HCT116 (cell line): ENCODE measurements at regions not wholly inside any gene's neighbourhood (a gene's known extent, or its start where the extent isn't known, plus 50 kb on each side); places are given as distances from the start of the nearest gene placed in this dataset.

Experiments
- ATAC-seq: fragments of 200-7000 bp; cut with Tn5 transposase; 2 replicates; pipeline ENCODE4 v1.9.1; 2020; ENCODE audit warnings: mild to moderate bottlenecking, moderate library complexity
- BruUV-seq: library from RNA; stranded (reverse); fragments of 400-500 nt; replicated peaks from 2 replicates; lab custom pipeline; 2021; lab: Mats Ljungman, UMichigan
- CTCF ChIA-PET: fragments of 300-600 bp; sonication (Branson Sonifier 250); formaldehyde crosslinking; loops from one replicate; lab custom pipeline; 2021; ENCODE audit warnings: antibody characterized with exemption; lab: Charles Lee
- POLR2A ChIA-PET: fragments of 300-600, 350-600 bp; sonication (Branson Sonifier 250); formaldehyde crosslinking; loops from one replicate; lab custom pipeline; 2021; ENCODE audit warnings: antibody characterized with exemption; lab: Charles Lee
- RAD21 ChIA-PET, 2 experiments: fragments of 300-600 bp; sonication (Branson Sonifier 250); formaldehyde crosslinking; loops; one replicate each; lab custom pipeline; 2023; ENCODE audit warnings: low total read pairs in 2 of 2; ENCODE audit not compliant: uncharacterized antibody in 2 of 2, unreplicated experiment in 2 of 2, low non-redundant PET in 1 of 2; lab: Charles Lee
- DNase-seq: peaks from one replicate; pipeline ENCODE4 v3.0.0-alpha.2; 2010; ENCODE audit warnings: low read depth, low spot score
- H2AFZ ChIP-seq: fragments of 200-600 bp; shearing (Covaris generic), sonication (generic); 2 replicates; pipeline ENCODE4 v1.6.1; 2017; ENCODE audit warnings: low read depth, mixed run types, mixed read lengths, antibody characterized with exemption, low read length; ENCODE audit not compliant: poor library complexity, severe bottlenecking
- H3K27ac ChIP-seq: 2 replicates; pipeline ENCODE4 v1.5.1; 2012; ENCODE audit warnings: low read depth, low read length
- H3K27me3 ChIP-seq: fragments of 200-600 bp; sonication (generic); 2 replicates; pipeline ENCODE4 v1.6.1; 2016; ENCODE audit warnings: mixed run types, low read length, mixed read lengths; ENCODE audit not compliant: insufficient read depth
- H3K36me3 ChIP-seq, 2 experiments: fragments of 200-500 bp in 1 of 2; fragments of 200-600 bp in 1 of 2; sonication (Bioruptor generic) in 1 of 2; sonication (generic) in 1 of 2; 2 replicates each; pipeline versions ENCODE4 v1.5.1 to v1.6.1; 2014 to 2016; ENCODE audit warnings: low read length in 2 of 2, inconsistent platforms in 1 of 2, mixed read lengths in 1 of 2, mixed run types in 1 of 2; ENCODE audit not compliant: insufficient read depth in 2 of 2, control insufficient read depth in 1 of 2
- H3K4me1 ChIP-seq, 2 experiments: fragments of 200-600 bp in 1 of 2; sonication (generic) in 1 of 2; 2 replicates each; pipeline versions ENCODE4 v1.5.1 to v1.6.1; 2012 to 2017; ENCODE audit warnings: low read length in 2 of 2, inconsistent platforms in 1 of 2, mild to moderate bottlenecking in 1 of 2, mixed read lengths in 1 of 2, mixed run types in 1 of 2, moderate library complexity in 1 of 2; ENCODE audit not compliant: insufficient read depth in 2 of 2, control insufficient read depth in 1 of 2
- H3K4me2 ChIP-seq: fragments of 200-600 bp; sonication (generic); 2 replicates; pipeline ENCODE4 v1.6.1; 2017; ENCODE audit warnings: mixed run types, low read length, mixed read lengths
- H3K4me3 ChIP-seq, 2 experiments: fragments of 200-600 bp in 1 of 2; sonication (generic) in 1 of 2; replicated peaks in 1 of 2; 2 replicates each; pipeline ENCODE4 v1.5.1; 2011 to 2016; ENCODE audit warnings: low read length in 2 of 2, control low read depth in 1 of 2, low read depth in 1 of 2, mild to moderate bottlenecking in 1 of 2, mixed read lengths in 1 of 2, mixed run types in 1 of 2
- H3K79me2 ChIP-seq: fragments of 200-600 bp; sonication (generic); 2 replicates; pipeline ENCODE4 v1.6.1; 2017; ENCODE audit warnings: mild to moderate bottlenecking, mixed run types, low read length, moderate library complexity, mixed read lengths; ENCODE audit not compliant: insufficient read depth
- H3K9ac ChIP-seq: fragments of 200-600 bp; sonication (generic); 2 replicates; pipeline ENCODE4 v1.6.1; 2016; ENCODE audit warnings: low read length, mixed read lengths
- H3K9me2 ChIP-seq: fragments of 200-600 bp; sonication (generic), shearing (Covaris generic); 2 replicates; pipeline ENCODE4 v1.6.1; 2017; ENCODE audit warnings: mixed run types, mild to moderate bottlenecking, moderate library complexity; ENCODE audit not compliant: insufficient read depth
- H3K9me3 ChIP-seq, 2 experiments: fragments of 200-500 bp in 1 of 2; fragments of 200-600 bp in 1 of 2; sonication (Bioruptor generic) in 1 of 2; sonication (generic) in 1 of 2; 2 replicates each; pipeline ENCODE4 v1.6.1; 2014 to 2017; ENCODE audit warnings: low read length in 2 of 2, mixed read lengths in 2 of 2, inconsistent platforms in 1 of 2, low read depth in 1 of 2, mild to moderate bottlenecking in 1 of 2, mixed run types in 1 of 2, moderate library complexity in 1 of 2; ENCODE audit not compliant: control insufficient read depth in 1 of 2, insufficient read depth in 1 of 2
- H4K20me1 ChIP-seq: fragments of 200-600 bp; sonication (generic), shearing (Covaris generic); 2 replicates; pipeline ENCODE4 v1.6.1; 2017; ENCODE audit warnings: mixed run types, mild to moderate bottlenecking, moderate library complexity; ENCODE audit not compliant: insufficient read depth
- ATF3 ChIP-seq: IDR thresholded peaks from 2 replicates; pipeline ENCODE4 v1.6.1; 2012
- CBX3 ChIP-seq: IDR thresholded peaks from 2 replicates; pipeline ENCODE4 v1.6.1; 2012; ENCODE audit warnings: low read depth
- CEBPB ChIP-seq: IDR thresholded peaks from 2 replicates; pipeline ENCODE4 v1.6.1; 2012; ENCODE audit warnings: low read depth
- CTCF ChIP-seq, 3 experiments: fragments of 200-600 bp in 1 of 3; sonication (generic) in 1 of 3; IDR thresholded peaks in 2 of 3; conservative IDR thresholded peaks in 1 of 3; 2 replicates each; pipeline ENCODE4 v1.5.1; 2012 to 2017; ENCODE audit warnings: low read depth in 2 of 3, low read length in 2 of 3, antibody characterized with exemption in 1 of 3, borderline replicate concordance in 1 of 3, control low read depth in 1 of 3, mild to moderate bottlenecking in 1 of 3, mixed read lengths in 1 of 3, mixed run types in 1 of 3, moderate library complexity in 1 of 3; ENCODE audit not compliant: insufficient read depth in 1 of 3
- EGR1 ChIP-seq: IDR thresholded peaks from 2 replicates; pipeline ENCODE4 v1.6.1; 2012; ENCODE audit warnings: low read depth
- EZH2 ChIP-seq: fragments of 200-600 bp; sonication (generic); IDR thresholded peaks from 2 replicates; pipeline ENCODE4 v1.6.1; 2017; ENCODE audit warnings: antibody characterized with exemption, mixed run types
- EZH2phosphoT487 ChIP-seq: fragments of 200-600 bp; IDR thresholded peaks from 2 replicates; pipeline ENCODE4 v1.6.1; 2018; ENCODE audit warnings: antibody characterized with exemption, borderline replicate concordance
- FOSL1 ChIP-seq: IDR thresholded peaks from 2 replicates; pipeline ENCODE4 v1.6.1; 2012; ENCODE audit warnings: low read depth
- JUND ChIP-seq: IDR thresholded peaks from 2 replicates; pipeline ENCODE4 v1.6.1; 2012
- MAX ChIP-seq: IDR thresholded peaks from 2 replicates; pipeline ENCODE4 v1.6.1; 2012
- POLR2A ChIP-seq: IDR thresholded peaks from 2 replicates; pipeline ENCODE4 v1.7.0; 2011; ENCODE audit warnings: borderline replicate concordance; ENCODE audit not compliant: insufficient read depth, insufficient read length; ENCODE audit errors: extremely low read depth
- POLR2AphosphoS5 ChIP-seq: IDR thresholded peaks from 2 replicates; pipeline ENCODE4 v1.6.1; 2011; ENCODE audit warnings: mild to moderate bottlenecking, low read depth, low read length, moderate library complexity
- RAD21 ChIP-seq: IDR thresholded peaks from 2 replicates; pipeline ENCODE4 v1.6.1; 2012; ENCODE audit warnings: low read depth, mild to moderate bottlenecking
- REST ChIP-seq: IDR thresholded peaks from 2 replicates; pipeline ENCODE4 v1.6.1; 2012; ENCODE audit warnings: low read depth
- SIN3A ChIP-seq: IDR thresholded peaks from 2 replicates; pipeline ENCODE4 v1.6.1; 2012; ENCODE audit warnings: low read depth
- SRF ChIP-seq: IDR thresholded peaks from 2 replicates; pipeline ENCODE4 v1.6.1; 2012; ENCODE audit warnings: low read depth
- TCF7L2 ChIP-seq: IDR thresholded peaks from 2 replicates; pipeline ENCODE4 v1.7.0; 2011; ENCODE audit warnings: borderline replicate concordance, inconsistent platforms; ENCODE audit not compliant: insufficient read depth, insufficient read length; ENCODE audit errors: extremely low read depth
- YY1 ChIP-seq: IDR thresholded peaks from 2 replicates; pipeline ENCODE4 v1.6.1; 2011; ENCODE audit warnings: low read length, low read depth, moderate library complexity, mild to moderate bottlenecking; ENCODE audit not compliant: insufficient replicate concordance; ENCODE audit errors: extremely low read depth
- ZBTB33 ChIP-seq: IDR thresholded peaks from 2 replicates; pipeline ENCODE4 v1.6.1; 2011; ENCODE audit warnings: mild to moderate bottlenecking, low read length, moderate library complexity; ENCODE audit not compliant: insufficient replicate concordance; ENCODE audit errors: extremely low read depth
- ZFX ChIP-seq: fragments of 450-650 bp; IDR thresholded peaks from 2 replicates; pipeline ENCODE4 v1.6.1; 2017
- intact Hi-C: fragments of 100-400 bp; cut with micrococcal nuclease; formaldehyde crosslinking; loops from 2 replicates; pipeline ENCODE4 v1.10.0; 2022

- H3K4me1 ChIP-seq, result no peaks in the 10 kb centered on the region
- no peak overlapping the region for H2AFZ ChIP-seq
- intact Hi-C loops, result no loop called here
- ChIA-PET POLR2A (no interaction called here), RAD21 (no interaction called here), CTCF (no interaction called here)
- H3K27ac ChIP-seq, result no peak overlapping the region
- H3K4me2 ChIP-seq, result no peak overlapping the region
- DNase-seq (no peak), ATAC-seq (no peak)
- no peaks in the 10 kb centered on the region for H3K36me3 ChIP-seq
- H3K9me2 ChIP-seq, result no peaks in the 10 kb centered on the region
- no peaks in the 10 kb centered on the region for H4K20me1 ChIP-seq
- no peaks in the 10 kb centered on the region for H3K27me3 ChIP-seq
- no peaks in the 10 kb centered on the region for H3K79me2 ChIP-seq
- H3K4me3 ChIP-seq, result no peak overlapping the region
- BruUV-seq, result no TSS peak
- TF ChIP-seq REST, result no peak
- no peak for TF ChIP-seq CEBPB
- TF ChIP-seq ZFX, result no peak
- no peak for TF ChIP-seq EZH2phosphoT487
- TF ChIP-seq ZBTB33, result no peak
- TF ChIP-seq EZH2, result no peak
- no peak for TF ChIP-seq ATF3
- TF ChIP-seq CBX3, result no peak
- TF ChIP-seq MAX, result no peak
- TF ChIP-seq POLR2A, result no peak
- TF ChIP-seq TCF7L2, result no peak
- TF ChIP-seq JUND, result no peak
- no peak for TF ChIP-seq SIN3A
- TF ChIP-seq EGR1, result no peak
- no peak for TF ChIP-seq RAD21
- no peak for TF ChIP-seq YY1
- TF ChIP-seq FOSL1, result no peak
- no peak for TF ChIP-seq CTCF (IDR thresholded peaks at IDR 0.05 in 2 of 3, conservative IDR thresholded peaks at IDR 0.05 in 1 of 3; ENCODE audit: borderline replicate concordance in 1 of 3, insufficient read depth in 1 of 3, low read depth in 2 of 3, low read length in 2 of 3)
- no peak for TF ChIP-seq POLR2AphosphoS5
- no peak for TF ChIP-seq SRF
- H3K9ac ChIP-seq, result no peak overlapping the region
- H3K9me3 ChIP-seq, result peaks cover 7 to 11% of the 10 kb centered on the region in 2 experiments; a peak in 2 of 4 replicates
These were observed 1324.1 kb downstream of the AACS start for GRCh38 chr12:126389220-126389841.
